OCI-LY7 (cell line): ENCODE measurements at regions not wholly inside any gene's neighbourhood (a gene's known extent, or its start where the extent isn't known, plus 50 kb on each side); places are given as distances from the start of the nearest gene placed in this dataset.

Experiments used
- BruUV-seq: library from RNA; stranded (reverse); fragments of 400-500 nt; replicated peaks from 2 replicates; lab custom pipeline; 2021; lab: Mats Ljungman, UMichigan
- CTCF ChIA-PET: fragments of 300-600 bp; sonication (Branson Sonifier 250); formaldehyde crosslinking; loops from one replicate; lab custom pipeline; 2022; ENCODE audit warnings: antibody characterized with exemption; ENCODE audit not compliant: unreplicated experiment; lab: Charles Lee
- POLR2A ChIA-PET: fragments of 300-600 bp; sonication (Branson Sonifier 250); formaldehyde crosslinking; loops from one replicate; lab custom pipeline; 2022; ENCODE audit warnings: antibody characterized with exemption; lab: Charles Lee
- DNase-seq: peaks from one replicate; pipeline ENCODE4 v3.0.0-alpha.2; 2015; ENCODE audit warnings: low spot score
- H2AFZ ChIP-seq: fragments of 200-600 bp; sonication (generic), shearing (Covaris generic); 2 replicates; pipeline ENCODE4 v1.6.1; 2014; ENCODE audit warnings: mild to moderate bottlenecking, antibody characterized with exemption, low read length, moderate library complexity
- H3K27ac ChIP-seq: fragments of 200-600 bp; sonication (generic); 2 replicates; pipeline ENCODE4 v1.5.1; 2014; ENCODE audit warnings: mixed run types, low read depth, mild to moderate bottlenecking, moderate library complexity, low read length, inconsistent platforms; ENCODE audit not compliant: poor library complexity, severe bottlenecking
- H3K36me3 ChIP-seq: fragments of 200-600 bp; sonication (generic); 2 replicates; pipeline ENCODE4 v1.6.1; 2014; ENCODE audit warnings: mild to moderate bottlenecking, antibody characterized with exemption, low read length, moderate library complexity, mixed read lengths; ENCODE audit not compliant: insufficient read depth
- H3K4me1 ChIP-seq: fragments of 200-600 bp; sonication (generic); 2 replicates; pipeline ENCODE4 v1.5.1; 2014; ENCODE audit warnings: mild to moderate bottlenecking, low read length; ENCODE audit not compliant: insufficient read depth, poor library complexity, severe bottlenecking
- H3K4me2 ChIP-seq: fragments of 200-600 bp; sonication (generic); 2 replicates; pipeline ENCODE4 v1.6.1; 2014; ENCODE audit warnings: mild to moderate bottlenecking, low read length
- H3K4me3 ChIP-seq: fragments of 200-600 bp; sonication (generic); 2 replicates; pipeline ENCODE4 v1.5.1; 2014; ENCODE audit warnings: mild to moderate bottlenecking, low read depth, low read length; ENCODE audit not compliant: poor library complexity, severe bottlenecking
- H3K79me2 ChIP-seq: fragments of 200-600 bp; sonication (generic); 2 replicates; pipeline ENCODE4 v1.6.1; 2016; ENCODE audit warnings: low read depth, mild to moderate bottlenecking, low read length, moderate library complexity, mixed read lengths; ENCODE audit not compliant: insufficient read depth
- H3K9me2 ChIP-seq: fragments of 200-600 bp; sonication (generic); 2 replicates; pipeline ENCODE4 v1.6.1; 2016; ENCODE audit warnings: mild to moderate bottlenecking, low read length, mixed read lengths; ENCODE audit not compliant: insufficient read depth
- H3K9me3 ChIP-seq: fragments of 200-600 bp; sonication (generic); 2 replicates; pipeline ENCODE4 v1.6.1; 2014; ENCODE audit warnings: mild to moderate bottlenecking, mixed run types, low read length, mixed read lengths
- H4K20me1 ChIP-seq: fragments of 200-600 bp; sonication (generic); 2 replicates; pipeline ENCODE4 v1.6.1; 2014; ENCODE audit warnings: mild to moderate bottlenecking, antibody characterized with exemption, low read length, moderate library complexity, mixed read lengths; ENCODE audit not compliant: insufficient read depth
- EZH2phosphoT487 ChIP-seq: fragments of 200-600 bp; sonication (generic); IDR thresholded peaks from 2 replicates; pipeline ENCODE4 v1.6.1; 2018; ENCODE audit warnings: low read depth, borderline replicate concordance, mild to moderate bottlenecking, mixed run types, antibody characterized with exemption, low read length, moderate library complexity, mixed read lengths
- intact Hi-C: fragments of 100-400 bp; cut with micrococcal nuclease; formaldehyde crosslinking; loops from one replicate; pipeline ENCODE4 v1.10.0; 2022; ENCODE audit not compliant: unreplicated experiment
- TF ChIP-seq, protein P1 (sequence below): fragments of 200-600 bp; sonication (generic); conservative IDR thresholded peaks from 2 replicates; pipeline ENCODE4 v1.5.1; 2014; ENCODE audit warnings: mild to moderate bottlenecking, antibody characterized with exemption, low read length, moderate library complexity, mixed read lengths

GRCh38 chr6:165974817-165975216, 192.8 kb downstream of the TBXT start:
- TF ChIP-seq, protein P1, sequence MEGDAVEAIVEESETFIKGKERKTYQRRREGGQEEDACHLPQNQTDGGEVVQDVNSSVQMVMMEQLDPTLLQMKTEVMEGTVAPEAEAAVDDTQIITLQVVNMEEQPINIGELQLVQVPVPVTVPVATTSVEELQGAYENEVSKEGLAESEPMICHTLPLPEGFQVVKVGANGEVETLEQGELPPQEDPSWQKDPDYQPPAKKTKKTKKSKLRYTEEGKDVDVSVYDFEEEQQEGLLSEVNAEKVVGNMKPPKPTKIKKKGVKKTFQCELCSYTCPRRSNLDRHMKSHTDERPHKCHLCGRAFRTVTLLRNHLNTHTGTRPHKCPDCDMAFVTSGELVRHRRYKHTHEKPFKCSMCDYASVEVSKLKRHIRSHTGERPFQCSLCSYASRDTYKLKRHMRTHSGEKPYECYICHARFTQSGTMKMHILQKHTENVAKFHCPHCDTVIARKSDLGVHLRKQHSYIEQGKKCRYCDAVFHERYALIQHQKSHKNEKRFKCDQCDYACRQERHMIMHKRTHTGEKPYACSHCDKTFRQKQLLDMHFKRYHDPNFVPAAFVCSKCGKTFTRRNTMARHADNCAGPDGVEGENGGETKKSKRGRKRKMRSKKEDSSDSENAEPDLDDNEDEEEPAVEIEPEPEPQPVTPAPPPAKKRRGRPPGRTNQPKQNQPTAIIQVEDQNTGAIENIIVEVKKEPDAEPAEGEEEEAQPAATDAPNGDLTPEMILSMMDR: no peak
- TF ChIP-seq EZH2phosphoT487: no peak
- intact Hi-C loops: no loop called here
- H3K4me2 ChIP-seq: no peak overlapping the region
- BruUV-seq: no TSS peak
- no peak overlapping the region for H2AFZ ChIP-seq
- DNase-seq: no peak
- POLR2A ChIA-PET: interaction anchor here (0.7 kb wide), 1 partner anchor 76 kb away, joined by 4 read pairs; no protein-coding TSS in a partner anchor
- no peak overlapping the region for H3K27ac ChIP-seq
- no peaks in the 10 kb centered on the region for H4K20me1 ChIP-seq
- H3K79me2 ChIP-seq: no peaks in the 10 kb centered on the region
- CTCF ChIA-PET: no interaction called here
- H3K4me1 ChIP-seq: no peaks in the 10 kb centered on the region
- no peaks in the 10 kb centered on the region for H3K36me3 ChIP-seq
- no peaks in the 10 kb centered on the region for H3K9me2 ChIP-seq
- H3K9me3 ChIP-seq: no peaks in the 10 kb centered on the region
- no peak overlapping the region for H3K4me3 ChIP-seq

GRCh38 chr6:165973473-165973872, 194.2 kb downstream of the TBXT start:
- ChIA-PET CTCF (no interaction called here), POLR2A (interaction anchor here (0.7 to 1.0 kb wide), 2 partner anchors 35 to 131 kb away, joined by 3 to 6 read pairs; no protein-coding TSS in a partner anchor)
- no peak for TF ChIP-seq EZH2phosphoT487
- TF ChIP-seq, protein P1: no peak
- Histone ChIP-seq H3K27ac (no peak overlapping the region), H4K20me1 (no peaks in the 10 kb centered on the region), H3K9me3 (no peaks in the 10 kb centered on the region), H3K36me3 (no peaks in the 10 kb centered on the region), H3K4me2 (no peak overlapping the region), H2AFZ (no peak overlapping the region), H3K79me2 (no peaks in the 10 kb centered on the region), H3K4me3 (no peak overlapping the region), H3K4me1 (no peaks in the 10 kb centered on the region), H3K9me2 (no peaks in the 10 kb centered on the region)
- intact Hi-C loops: no loop called here
- DNase-seq: no peak
- no TSS peak for BruUV-seq

DNA sequence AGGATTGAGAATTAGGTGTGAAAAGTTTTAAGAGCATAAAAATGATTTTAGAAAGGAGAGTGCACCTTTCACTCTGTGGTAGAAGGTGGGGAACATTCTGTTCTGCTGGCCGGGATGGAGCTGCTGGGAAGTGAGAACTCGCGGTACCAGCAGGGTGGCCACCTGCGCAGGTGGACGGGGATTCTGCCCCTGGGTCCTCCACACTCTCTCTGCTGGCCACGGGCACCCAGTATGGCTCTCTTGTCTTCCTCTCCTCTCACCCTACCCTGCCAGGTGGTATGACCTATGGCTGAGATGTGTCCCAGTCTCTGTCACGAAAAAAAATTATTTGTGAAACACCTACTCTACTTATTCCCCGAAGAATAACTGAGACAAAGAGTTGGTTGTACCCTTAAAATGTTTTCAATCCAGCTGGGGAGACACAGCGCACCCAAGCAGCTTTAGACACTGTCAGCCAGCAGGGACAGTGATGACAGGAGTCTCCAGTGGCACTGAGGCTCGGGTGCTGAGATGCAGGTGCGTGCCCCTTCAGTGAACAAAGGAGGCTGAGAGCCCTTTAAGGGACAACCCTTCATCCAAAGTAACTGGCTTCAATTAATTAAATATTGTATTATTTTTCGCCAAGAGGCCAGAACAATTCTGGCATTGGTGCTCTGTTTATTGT, 195.4 kb downstream of the TBXT start:
- no peaks in the 10 kb centered on the region for H3K9me2 ChIP-seq
- TF ChIP-seq EZH2phosphoT487: no peak
- TF ChIP-seq, protein P1: no peak
- H3K79me2 ChIP-seq: no peaks in the 10 kb centered on the region
- H3K4me1 ChIP-seq: no peaks in the 10 kb centered on the region
- no peak overlapping the region for H3K27ac ChIP-seq
- no peaks in the 10 kb centered on the region for H3K9me3 ChIP-seq
- ChIA-PET POLR2A (interaction anchor here (0.5 to 1.0 kb wide), 2 partner anchors 34 to 1846 kb away, joined by 3 to 4 read pairs; no protein-coding TSS in a partner anchor), CTCF (no interaction called here)
- BruUV-seq: no TSS peak
- H3K36me3 ChIP-seq: no peaks in the 10 kb centered on the region
- no peak overlapping the region for H3K4me3 ChIP-seq
- intact Hi-C loops: no loop called here
- no peak overlapping the region for H2AFZ ChIP-seq
- H4K20me1 ChIP-seq: no peaks in the 10 kb centered on the region
- no peak overlapping the region for H3K4me2 ChIP-seq
- no peak for DNase-seq
